OCI-LY1 (cell line): ENCODE measurements at regions not wholly inside any gene's neighbourhood (a gene's known extent, or its start where the extent isn't known, plus 50 kb on each side); places are given as distances from the start of the nearest gene placed in this dataset.

Experiments
- H2AFZ ChIP-seq: fragments of 200-600 bp; sonication (generic), shearing (Covaris generic); 2 replicates; pipeline ENCODE4 v1.6.0; 2014; ENCODE audit warnings: antibody characterized with exemption, mild to moderate bottlenecking, low read length
- H3F3A ChIP-seq: fragments of 200-600 bp; sonication (generic), shearing (Covaris generic); 2 replicates; pipeline ENCODE4 v1.6.0; 2014; ENCODE audit warnings: mild to moderate bottlenecking, antibody characterized with exemption, low read length, moderate library complexity; ENCODE audit not compliant: insufficient read depth
- H3K27ac ChIP-seq: fragments of 200-600 bp; sonication (generic); 2 replicates; pipeline ENCODE4 v1.5.1; 2014; ENCODE audit warnings: low read length, mixed run types, mild to moderate bottlenecking, low read depth; ENCODE audit not compliant: poor library complexity, severe bottlenecking
- H3K27me3 ChIP-seq: fragments of 200-600 bp; sonication (generic); 2 replicates; pipeline ENCODE4 v1.6.0; 2014; ENCODE audit warnings: antibody characterized with exemption, mild to moderate bottlenecking, low read length, moderate library complexity; ENCODE audit not compliant: insufficient read depth
- H3K36me3 ChIP-seq: fragments of 200-600 bp; sonication (generic); 2 replicates; pipeline ENCODE4 v1.6.1; 2014; ENCODE audit warnings: mild to moderate bottlenecking, antibody characterized with exemption, low read length, moderate library complexity, mixed read lengths; ENCODE audit not compliant: insufficient read depth
- H3K4me1 ChIP-seq: fragments of 200-600 bp; sonication (generic); 2 replicates; pipeline ENCODE4 v1.5.1; 2014; ENCODE audit warnings: mild to moderate bottlenecking, low read length, moderate library complexity; ENCODE audit not compliant: insufficient read depth, severe bottlenecking
- H3K4me2 ChIP-seq: fragments of 200-600 bp; sonication (generic), shearing (Covaris generic); 2 replicates; pipeline ENCODE4 v1.6.1; 2014; ENCODE audit warnings: low read length
- H3K4me3 ChIP-seq: fragments of 200-600 bp; sonication (generic); 2 replicates; pipeline ENCODE4 v1.5.1; 2014; ENCODE audit warnings: low read length, low read depth, mild to moderate bottlenecking, mixed read lengths; ENCODE audit not compliant: poor library complexity, severe bottlenecking
- H3K79me2 ChIP-seq: fragments of 200-600 bp; shearing (Covaris generic); 2 replicates; pipeline ENCODE4 v1.6.1; 2016; ENCODE audit warnings: mixed run types, low read length, mixed read lengths; ENCODE audit not compliant: insufficient read depth
- H3K9ac ChIP-seq: fragments of 200-600 bp; sonication (generic), shearing (Covaris generic); 2 replicates; pipeline ENCODE4 v1.6.1; 2014; ENCODE audit warnings: mild to moderate bottlenecking, low read length, mixed read lengths
- H3K9me2 ChIP-seq: fragments of 200-600 bp; sonication (generic), shearing (Covaris generic); 2 replicates; pipeline ENCODE4 v1.6.1; 2014; ENCODE audit warnings: low read depth, mild to moderate bottlenecking, low read length, mixed read lengths
- H3K9me3 ChIP-seq: fragments of 200-600 bp; shearing (Covaris generic); 2 replicates; pipeline ENCODE4 v1.6.1; 2014; ENCODE audit warnings: low read length, mixed read lengths
- H4K20me1 ChIP-seq: fragments of 200-600 bp; sonication (generic), shearing (Covaris generic); 2 replicates; pipeline ENCODE4 v1.6.0; 2016; ENCODE audit warnings: mild to moderate bottlenecking, low read length; ENCODE audit not compliant: insufficient read depth
- CTCF ChIP-seq: fragments of 200-600 bp; sonication (generic), shearing (Covaris generic); IDR thresholded peaks from 2 replicates; pipeline ENCODE4 v1.5.1; 2017; ENCODE audit warnings: mild to moderate bottlenecking, antibody characterized with exemption, low read length, moderate library complexity, mixed read lengths
- EZH2 ChIP-seq: fragments of 200-600 bp; sonication (generic), shearing (Covaris generic); IDR thresholded peaks from 2 replicates; pipeline ENCODE4 v1.8.0; 2017; ENCODE audit warnings: borderline replicate concordance, mixed run types, mild to moderate bottlenecking, antibody characterized with exemption, low read length, moderate library complexity, mixed read lengths

- Histone ChIP-seq H3F3A (no peaks in the 10 kb centered on the region), H3K9ac (no peak overlapping the region), H3K9me3 (no peaks in the 10 kb centered on the region), H3K27ac (no peak overlapping the region), H3K4me3 (no peak overlapping the region), H3K36me3 (no peaks in the 10 kb centered on the region), H3K4me2 (no peak overlapping the region), H2AFZ (no peak overlapping the region), H3K79me2 (no peaks in the 10 kb centered on the region), H3K27me3 (no peaks in the 10 kb centered on the region), H3K4me1 (no peaks in the 10 kb centered on the region), H3K9me2 (no peaks in the 10 kb centered on the region), H4K20me1 (no peaks in the 10 kb centered on the region)
- TF ChIP-seq EZH2 (no peak), CTCF (no peak)
Measured at GRCh38 chr14:97407701-97408407, 610.7 kb downstream of the VRK1 start.

- Histone ChIP-seq H2AFZ (no peak overlapping the region), H3K4me2 (no peak overlapping the region)
Measured at GRCh38 chr14:97408503-97408902, 611.3 kb downstream of the VRK1 start.

DNA sequence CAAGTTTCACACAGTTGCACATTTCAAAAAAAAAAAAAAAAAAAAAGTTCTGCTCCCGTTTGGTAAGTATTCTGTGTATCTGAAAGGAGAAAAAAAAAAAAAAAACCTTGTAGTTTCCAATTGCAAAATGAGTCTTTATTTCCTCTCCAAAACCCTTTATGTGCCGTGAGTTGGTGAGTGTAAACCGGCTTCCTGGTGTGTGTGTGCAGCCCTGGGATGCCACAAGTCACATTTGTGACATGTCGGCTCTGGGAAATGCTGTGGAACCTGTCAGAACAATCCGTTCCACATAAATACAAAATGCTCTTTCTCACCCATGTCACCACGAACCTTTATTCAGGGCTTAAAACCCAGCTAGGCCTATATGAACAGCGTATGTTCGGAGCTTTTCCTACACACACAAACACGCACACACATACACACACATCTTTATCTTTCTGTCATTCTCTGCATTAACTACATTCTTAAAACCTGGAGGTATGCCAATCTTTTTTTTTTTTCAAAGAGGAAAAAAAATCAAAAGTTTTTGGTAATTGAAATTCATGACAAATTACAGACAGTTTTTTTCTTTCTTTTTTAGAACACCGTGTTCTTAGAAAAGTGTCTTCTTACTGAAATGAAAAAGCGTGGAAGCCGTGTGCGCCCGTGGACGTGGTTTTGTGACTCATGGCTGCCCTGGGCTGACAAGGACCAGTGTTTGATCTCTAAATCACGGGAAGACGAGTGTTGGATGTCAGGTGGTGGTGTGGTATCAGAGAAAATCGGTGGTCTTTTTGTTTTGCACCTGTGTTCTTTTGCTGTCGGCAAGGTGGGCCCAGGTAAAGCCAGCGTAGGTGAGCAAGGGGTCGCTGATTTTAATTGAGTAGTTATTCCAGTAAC lies 612.0 kb downstream of the VRK1 start:
- Histone ChIP-seq H3K27ac (no peak overlapping the region), H3K4me2 (no peak overlapping the region), H3K9ac (no peak overlapping the region), H2AFZ (no peak overlapping the region), H3K9me3 (no peaks in the 10 kb centered on the region), H3K4me3 (no peak overlapping the region), H3F3A (no peaks in the 10 kb centered on the region), H3K4me1 (no peaks in the 10 kb centered on the region), H3K79me2 (no peaks in the 10 kb centered on the region), H3K9me2 (no peaks in the 10 kb centered on the region), H3K36me3 (no peaks in the 10 kb centered on the region), H4K20me1 (no peaks in the 10 kb centered on the region), H3K27me3 (no peaks in the 10 kb centered on the region)
- TF ChIP-seq CTCF: no peak
- no peak for TF ChIP-seq EZH2

More at GRCh38 chr14:97408503-97408902, 611.3 kb downstream of the VRK1 start:
- H3F3A ChIP-seq: no peaks in the 10 kb centered on the region
- H3K4me1 ChIP-seq: no peaks in the 10 kb centered on the region
- no peaks in the 10 kb centered on the region for H3K36me3 ChIP-seq
- no peak for TF ChIP-seq EZH2
- TF ChIP-seq CTCF: no peak
- no peak overlapping the region for H3K4me3 ChIP-seq
- H4K20me1 ChIP-seq: no peaks in the 10 kb centered on the region
- H3K79me2 ChIP-seq: no peaks in the 10 kb centered on the region
- no peak overlapping the region for H3K9ac ChIP-seq
- H3K27ac ChIP-seq: no peak overlapping the region
- no peaks in the 10 kb centered on the region for H3K27me3 ChIP-seq
- no peaks in the 10 kb centered on the region for H3K9me3 ChIP-seq
- no peaks in the 10 kb centered on the region for H3K9me2 ChIP-seq
